AG09309 (cell line): ENCODE measurements at regions not wholly inside any gene's neighbourhood (a gene's known extent, or its start where the extent isn't known, plus 50 kb on each side); places are given as distances from the start of the nearest gene placed in this dataset.

Experiments used
- DNase-seq: peaks from one replicate; pipeline ENCODE4 v3.0.0-alpha.2; 2010; ENCODE audit warnings: low read depth
- H3K4me3 ChIP-seq: 2 replicates; pipeline ENCODE4 v1.5.1; 2011; ENCODE audit warnings: mild to moderate bottlenecking, low read depth, low read length, moderate library complexity; ENCODE audit not compliant: control insufficient read depth
- CTCF ChIP-seq: IDR thresholded peaks from 2 replicates; pipeline ENCODE4 v1.5.1; 2011; ENCODE audit warnings: mild to moderate bottlenecking, low read depth, low read length, inconsistent platforms; ENCODE audit not compliant: insufficient read depth, control insufficient read depth; ENCODE audit errors: missing control alignments

- DNase-seq, result no peak
- TF ChIP-seq CTCF, result no peak
- no peak overlapping the region for H3K4me3 ChIP-seq
Measured at GRCh38 chr3:46146548-46146947, 61.6 kb downstream of the CCR1 start.

- no peak for DNase-seq
- no peak for TF ChIP-seq CTCF
- no peak overlapping the region for H3K4me3 ChIP-seq
Measured at GRCh38 chr3:46146021-46146420, 62.1 kb downstream of the CCR1 start.

- H3K4me3 ChIP-seq, result no peak overlapping the region
- TF ChIP-seq CTCF, result no peak
- DNase-seq, result no peak
Measured at GRCh38 chr3:46145147-46145546, 63.0 kb downstream of the CCR1 start.

GRCh38 chr3:46143951-46144473 lies 64.1 kb downstream of the CCR1 start:
- no peak for TF ChIP-seq CTCF
- no peak for DNase-seq
- no peak overlapping the region for H3K4me3 ChIP-seq

- DNase-seq, result no peak
- TF ChIP-seq CTCF, result no peak
- H3K4me3 ChIP-seq, result no peak overlapping the region
Measured at GRCh38 chr3:46141813-46142212, 66.3 kb downstream of the CCR1 start.

GRCh38 chr3:46138581-46138980 lies 69.5 kb downstream of the CCR1 start:
- no peak for DNase-seq
- H3K4me3 ChIP-seq, result no peak overlapping the region
- no peak for TF ChIP-seq CTCF

- TF ChIP-seq CTCF, result no peak
- no peak for DNase-seq
- H3K4me3 ChIP-seq, result no peak overlapping the region
Measured at GRCh38 chr3:46135475-46135874, 72.6 kb downstream of the CCR1 start.
